ENCODE measurements at regions not wholly inside any gene's neighbourhood (a gene's known extent, or its start where the extent isn't known, plus 50 kb on each side); places are given as distances from the start of the nearest gene placed in this dataset.
"Not testable (repeated sequence)": the region's sequence is repeated elsewhere in the genome, so short reads cannot be mapped to it uniquely, and the experiment has no call there.

GRCh38 chr7:106523482-106523881, 137.5 kb downstream of the CCDC71L start:
- DNase-seq (ENCODE audit: low spot score): no peak

GRCh38 chr7:106522696-106523095, 138.3 kb downstream of the CCDC71L start:
- DNase-seq (ENCODE audit: low spot score): no peak

- no peak for DNase-seq (ENCODE audit: low spot score)
Measured at GRCh38 chr7:106521541-106521940, 139.4 kb downstream of the CCDC71L start.

GRCh38 chr7:106520962-106521514, 139.9 kb downstream of the CCDC71L start:
- DNase-seq (ENCODE audit: low spot score): no peak

- no peak for DNase-seq (ENCODE audit: low spot score)
Measured at GRCh38 chr7:106518967-106519366, 142.0 kb downstream of the CCDC71L start.

- DNase-seq (ENCODE audit: low spot score): no peak
Measured at GRCh38 chr7:106518239-106518638, 142.7 kb downstream of the CCDC71L start.

- DNase-seq (ENCODE audit: low spot score): no peak
Measured at GRCh38 chr7:106517508-106517907, 143.4 kb downstream of the CCDC71L start.

GRCh38 chr7:106515321-106515720, 145.6 kb downstream of the CCDC71L start:
- DNase-seq (ENCODE audit: low spot score): no peak

- no peak for DNase-seq (ENCODE audit: low spot score)
Measured at GRCh38 chr7:106514881-106515280, 146.1 kb downstream of the CCDC71L start.

GRCh38 chr7:106512217-106512616, 148.7 kb downstream of the CCDC71L start:
- DNase-seq (ENCODE audit: low spot score): no peak

- no peak for DNase-seq (ENCODE audit: low spot score)
Measured at GRCh38 chr7:106504645-106505044, 156.3 kb downstream of the CCDC71L start.

GRCh38 chr7:106504207-106504606, 156.8 kb downstream of the CCDC71L start:
- no peak for DNase-seq (ENCODE audit: low spot score)

GRCh38 chr7:106503626-106504025, 157.3 kb downstream of the CCDC71L start:
- no peak for DNase-seq (ENCODE audit: low spot score)

- DNase-seq (ENCODE audit: low spot score): no peak
Measured at GRCh38 chr7:106501605-106502580, 159.1 kb downstream of the CCDC71L start.

GRCh38 chr7:106499897-106500296, 161.1 kb downstream of the CCDC71L start:
- no peak for DNase-seq (ENCODE audit: low spot score)

GRCh38 chr7:106498005-106498404, 163.0 kb downstream of the CCDC71L start:
- not testable (repeated sequence) for DNase-seq (ENCODE audit: low spot score)

GRCh38 chr7:106493041-106493731, 167.8 kb downstream of the CCDC71L start:
- no peak for DNase-seq (ENCODE audit: low spot score)

GRCh38 chr7:106488465-106488864, 172.5 kb downstream of the CCDC71L start:
- DNase-seq (ENCODE audit: low spot score): no peak

GRCh38 chr7:106487892-106488291, 173.1 kb downstream of the CCDC71L start:
- no peak for DNase-seq (ENCODE audit: low spot score)

GRCh38 chr7:106486331-106486730, 174.6 kb downstream of the CCDC71L start:
- DNase-seq (ENCODE audit: low spot score): no peak

- DNase-seq (ENCODE audit: low spot score): no peak
Measured at GRCh38 chr7:106485919-106486318, 175.0 kb downstream of the CCDC71L start.

GRCh38 chr7:106485031-106485551, 175.9 kb downstream of the CCDC71L start:
- DNase-seq (ENCODE audit: low spot score): no peak

GRCh38 chr7:106484562-106484961, 176.4 kb downstream of the CCDC71L start:
- DNase-seq (ENCODE audit: low spot score): no peak
